HG03097 (cell line): ENCODE measurements at regions not wholly inside any gene's neighbourhood (a gene's known extent, or its start where the extent isn't known, plus 50 kb on each side); places are given as distances from the start of the nearest gene placed in this dataset.

Experiments
- ATAC-seq: cut with Tn5 transposase; IDR thresholded peaks from one replicate; pipeline ENCODE4 v1.9.1; 2021; ENCODE audit not compliant: unreplicated experiment, low FRiP score

- no peak for ATAC-seq
Observed at GRCh38 chr10:81008726-81009125, 471.0 kb downstream of the SH2D4B start.

- no peak for ATAC-seq
Observed at GRCh38 chr10:81009296-81009695, 471.6 kb downstream of the SH2D4B start.

- ATAC-seq, result no peak
Observed at GRCh38 chr10:81013771-81014170, 476.1 kb downstream of the SH2D4B start.

- ATAC-seq, result peak; percentile 84
Observed at GRCh38 chr10:81019029-81019890, 481.6 kb downstream of the SH2D4B start.

GRCh38 chr10:81021428-81022129, 483.9 kb downstream of the SH2D4B start:
- no peak for ATAC-seq

- peak; percentile 65 for ATAC-seq
Observed at GRCh38 chr10:81026591-81026990, 488.9 kb downstream of the SH2D4B start.

- ATAC-seq, result no peak
Observed at GRCh38 chr10:81027223-81027622, 489.5 kb downstream of the SH2D4B start.

- no peak for ATAC-seq
Observed at GRCh38 chr10:81027706-81028105, 490.0 kb downstream of the SH2D4B start.

- peak; percentile 76 for ATAC-seq
Observed at GRCh38 chr10:81031774-81032173, 494.1 kb downstream of the SH2D4B start.

- no peak for ATAC-seq
Observed at GRCh38 chr10:81034383-81034782, 496.7 kb downstream of the SH2D4B start.

- peak; percentile 90 for ATAC-seq
Observed at GRCh38 chr10:81036257-81036656, 498.6 kb downstream of the SH2D4B start.

GRCh38 chr10:81040031-81040430, 502.3 kb downstream of the SH2D4B start:
- no peak for ATAC-seq

- ATAC-seq, result no peak
Observed at GRCh38 chr10:81040940-81041339, 503.2 kb downstream of the SH2D4B start.

- ATAC-seq, result no peak
Observed at GRCh38 chr10:81042647-81043046, 504.9 kb downstream of the SH2D4B start.

GRCh38 chr10:81065474-81065873, 527.8 kb downstream of the SH2D4B start:
- no peak for ATAC-seq

GRCh38 chr10:81068460-81068859, 530.8 kb downstream of the SH2D4B start:
- no peak for ATAC-seq

- ATAC-seq, result no peak
Observed at GRCh38 chr10:81071087-81071796, 533.5 kb downstream of the SH2D4B start.

GRCh38 chr10:81073155-81073554, 535.5 kb downstream of the SH2D4B start:
- ATAC-seq, result no peak

- ATAC-seq, result no peak
Observed at GRCh38 chr10:81081887-81082620, 544.4 kb downstream of the SH2D4B start.

GRCh38 chr10:81082621-81083376, 545.1 kb downstream of the SH2D4B start:
- no peak for ATAC-seq
